Bronchial epithelial cell (primary cell): ENCODE measurements at regions not wholly inside any gene's neighbourhood (a gene's known extent, or its start where the extent isn't known, plus 50 kb on each side); places are given as distances from the start of the nearest gene placed in this dataset.

Source experiments
- DNase-seq: peaks from one replicate; pipeline ENCODE4 v3.0.0-alpha.2; 2010; ENCODE audit warnings: low read depth
- FAIRE-seq: peaks from 2 replicates; lab custom pipeline; 2011; peaks lifted over from hg19 to GRCh38; lab: Jason Lieb, UNC
- H3K27me3 ChIP-seq: 2 replicates; pipeline ENCODE4 v1.5.1; 2011; ENCODE audit warnings: low read length; ENCODE audit not compliant: control insufficient read depth, insufficient read depth
- H3K36me3 ChIP-seq: 2 replicates; pipeline ENCODE4 v1.5.1; 2011; ENCODE audit warnings: low read length; ENCODE audit not compliant: control insufficient read depth, insufficient read depth
- H3K4me3 ChIP-seq: 2 replicates; pipeline ENCODE4 v1.5.1; 2011; ENCODE audit warnings: mild to moderate bottlenecking, low read depth, low read length, control low read depth
- CTCF ChIP-seq: IDR thresholded peaks from 2 replicates; pipeline ENCODE4 v1.5.1; 2011; ENCODE audit warnings: mild to moderate bottlenecking, moderate library complexity, low read length, control low read depth, inconsistent platforms; ENCODE audit not compliant: insufficient read depth, severe bottlenecking

- no peak for FAIRE-seq
- no peak for TF ChIP-seq CTCF
- Histone ChIP-seq H3K27me3 (no peaks in the 10 kb centered on the region), H3K4me3 (no peak overlapping the region), H3K36me3 (no peaks in the 10 kb centered on the region)
- DNase-seq, result no peak
Measured at GRCh38 chr5:133801955-133802751, 166.3 kb downstream of the C5orf15 start.

- H3K4me3 ChIP-seq, result no peak overlapping the region
- H3K27me3 ChIP-seq, result no peaks in the 10 kb centered on the region
- peak; percentile 32 for FAIRE-seq
- DNase-seq, result no peak
- no peak for TF ChIP-seq CTCF
- no peaks in the 10 kb centered on the region for H3K36me3 ChIP-seq
Measured at GRCh38 chr5:133801431-133801830, 167.0 kb downstream of the C5orf15 start.

GRCh38 chr5:133799571-133800237 lies 168.7 kb downstream of the C5orf15 start:
- FAIRE-seq, result no peak
- peaks cover 2% of the 10 kb centered on the region for H3K27me3 ChIP-seq
- DNase-seq, result no peak

GRCh38 chr5:133797167-133797566 lies 171.3 kb downstream of the C5orf15 start:
- no peaks in the 10 kb centered on the region for H3K36me3 ChIP-seq
- no peak for FAIRE-seq

More at GRCh38 chr5:133799571-133800237, 168.7 kb downstream of the C5orf15 start:
- TF ChIP-seq CTCF, result no peak
- Histone ChIP-seq H3K36me3 (no peaks in the 10 kb centered on the region), H3K4me3 (no peak overlapping the region)

GRCh38 chr5:133796186-133796585 lies 172.2 kb downstream of the C5orf15 start:
- no peak for TF ChIP-seq CTCF
- Histone ChIP-seq H3K27me3 (peaks cover 8% of the 10 kb centered on the region), H3K36me3 (no peaks in the 10 kb centered on the region), H3K4me3 (no peak overlapping the region)
- DNase-seq (no peak), FAIRE-seq (no peak)

More at GRCh38 chr5:133797167-133797566, 171.3 kb downstream of the C5orf15 start:
- Histone ChIP-seq H3K27me3 (peaks cover 8% of the 10 kb centered on the region), H3K4me3 (no peak overlapping the region)
- no peak for DNase-seq
- no peak for TF ChIP-seq CTCF
